ENCODE measurements at regions not wholly inside any gene's neighbourhood (a gene's known extent, or its start where the extent isn't known, plus 50 kb on each side); places are given as distances from the start of the nearest gene placed in this dataset.

DNA sequence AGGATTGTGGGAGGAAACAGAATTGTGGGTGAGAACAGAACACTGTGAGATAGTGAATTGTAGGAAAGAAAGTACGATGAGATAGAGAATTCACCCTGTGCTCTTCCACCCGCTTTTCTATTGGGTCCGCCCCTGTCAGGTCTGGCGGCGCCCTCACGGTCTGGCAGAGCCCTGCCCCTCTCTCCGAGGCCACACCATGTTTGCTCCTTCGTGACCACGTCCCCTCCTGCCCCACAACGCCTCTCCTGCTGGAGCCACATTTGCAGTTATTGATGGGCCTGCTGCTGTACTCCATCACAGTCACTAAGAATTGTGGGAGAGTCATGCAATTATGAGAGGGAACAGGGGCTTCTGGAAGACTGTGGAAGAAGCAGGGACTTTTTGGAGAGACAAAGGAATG, 473.1 kb downstream of the KLF12 start:
- Mint-ChIP-seq H3K9me3 (peaks cover 6% of the 10 kb centered on the region), H3K36me3 (no peaks in the 10 kb centered on the region), H3K4me1 (ENCODE audit: unreplicated experiment) (peaks cover 17% of the 10 kb centered on the region), H3K27me3 (no peaks in the 10 kb centered on the region), H3K27ac (no peak overlapping the region), H3K4me3 (no peak overlapping the region)
- TF ChIP-seq, protein P1, sequence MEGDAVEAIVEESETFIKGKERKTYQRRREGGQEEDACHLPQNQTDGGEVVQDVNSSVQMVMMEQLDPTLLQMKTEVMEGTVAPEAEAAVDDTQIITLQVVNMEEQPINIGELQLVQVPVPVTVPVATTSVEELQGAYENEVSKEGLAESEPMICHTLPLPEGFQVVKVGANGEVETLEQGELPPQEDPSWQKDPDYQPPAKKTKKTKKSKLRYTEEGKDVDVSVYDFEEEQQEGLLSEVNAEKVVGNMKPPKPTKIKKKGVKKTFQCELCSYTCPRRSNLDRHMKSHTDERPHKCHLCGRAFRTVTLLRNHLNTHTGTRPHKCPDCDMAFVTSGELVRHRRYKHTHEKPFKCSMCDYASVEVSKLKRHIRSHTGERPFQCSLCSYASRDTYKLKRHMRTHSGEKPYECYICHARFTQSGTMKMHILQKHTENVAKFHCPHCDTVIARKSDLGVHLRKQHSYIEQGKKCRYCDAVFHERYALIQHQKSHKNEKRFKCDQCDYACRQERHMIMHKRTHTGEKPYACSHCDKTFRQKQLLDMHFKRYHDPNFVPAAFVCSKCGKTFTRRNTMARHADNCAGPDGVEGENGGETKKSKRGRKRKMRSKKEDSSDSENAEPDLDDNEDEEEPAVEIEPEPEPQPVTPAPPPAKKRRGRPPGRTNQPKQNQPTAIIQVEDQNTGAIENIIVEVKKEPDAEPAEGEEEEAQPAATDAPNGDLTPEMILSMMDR (conservative IDR thresholded peaks at IDR 0.05), result no peak
- no peak for DNase-seq (ENCODE audit: extremely low spot score, unreplicated experiment)

DNA sequence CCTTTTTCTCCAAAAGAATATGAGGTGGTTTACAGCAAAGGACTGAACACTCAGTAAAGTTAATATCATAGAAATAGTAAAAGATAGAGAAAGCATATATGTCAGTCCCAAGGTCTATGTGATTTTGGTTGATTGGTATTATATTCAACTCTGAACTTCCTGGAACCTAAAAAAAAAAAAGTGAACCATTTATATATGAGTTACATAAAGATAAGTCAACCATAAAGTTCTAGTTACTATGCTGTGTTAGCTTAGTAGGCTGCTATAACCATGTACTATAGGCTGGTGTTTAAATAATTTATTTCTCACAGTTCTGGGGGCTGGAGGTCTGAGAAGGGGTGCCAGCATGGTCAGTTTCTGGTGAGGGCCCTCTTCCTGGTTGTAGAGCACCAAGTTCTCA, 475.6 kb downstream of the KLF12 start:
- TF ChIP-seq, protein P1 (conservative IDR thresholded peaks at IDR 0.05), result no peak
- no peak overlapping the region for H3K27ac Mint-ChIP-seq
- H3K9me3 Mint-ChIP-seq, result peaks cover 6% of the 10 kb centered on the region
- peaks cover 7% of the 10 kb centered on the region for H3K4me1 Mint-ChIP-seq (ENCODE audit: unreplicated experiment)
- H3K27me3 Mint-ChIP-seq, result no peaks in the 10 kb centered on the region
- no peak for DNase-seq (ENCODE audit: extremely low spot score, unreplicated experiment)
- H3K4me3 Mint-ChIP-seq, result no peak overlapping the region
- H3K36me3 Mint-ChIP-seq, result no peaks in the 10 kb centered on the region

DNA sequence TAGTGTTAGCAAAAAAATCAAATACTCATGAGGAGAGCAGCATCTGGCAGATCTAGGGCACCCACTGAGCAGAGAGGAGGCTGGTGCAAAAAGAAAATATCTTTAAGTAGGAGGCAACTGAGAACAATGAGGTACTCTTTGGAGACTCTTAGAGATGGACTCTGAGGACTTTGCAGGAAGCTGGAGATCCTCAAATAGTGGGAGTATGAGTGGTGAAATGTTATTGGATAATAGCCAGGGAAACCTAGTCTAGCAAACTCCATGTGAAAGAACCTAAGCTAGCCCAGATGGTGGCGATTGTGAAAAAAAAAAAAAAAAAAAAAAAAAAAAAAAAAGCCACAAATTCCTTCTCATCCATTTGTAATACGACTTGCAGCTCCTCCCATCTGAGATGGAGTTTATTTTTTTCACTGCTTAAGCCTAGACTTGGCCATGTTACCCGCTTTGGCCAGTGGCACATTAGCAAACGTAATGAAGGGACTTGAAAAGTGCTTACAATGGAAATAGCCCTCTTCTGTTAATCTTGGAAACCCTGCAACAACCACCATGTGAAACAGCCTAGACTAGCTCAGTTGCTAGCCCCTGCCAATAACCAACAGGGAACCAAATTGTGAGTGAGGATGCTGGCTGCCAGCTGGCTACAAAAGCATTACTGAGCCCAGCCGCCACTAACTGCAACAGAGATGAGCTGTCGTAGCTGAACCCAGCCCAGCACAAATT, 476.2 kb downstream of the KLF12 start:
- H3K27me3 Mint-ChIP-seq, result no peaks in the 10 kb centered on the region
- peaks cover 7% of the 10 kb centered on the region for H3K4me1 Mint-ChIP-seq (ENCODE audit: unreplicated experiment)
- no peak for DNase-seq (ENCODE audit: extremely low spot score, unreplicated experiment)
- H3K4me3 Mint-ChIP-seq, result no peak overlapping the region
- TF ChIP-seq, protein P1 (conservative IDR thresholded peaks at IDR 0.05), result no peak
- H3K9me3 Mint-ChIP-seq, result peaks cover 6% of the 10 kb centered on the region
- H3K36me3 Mint-ChIP-seq, result no peaks in the 10 kb centered on the region
- no peak overlapping the region for H3K27ac Mint-ChIP-seq

DNA sequence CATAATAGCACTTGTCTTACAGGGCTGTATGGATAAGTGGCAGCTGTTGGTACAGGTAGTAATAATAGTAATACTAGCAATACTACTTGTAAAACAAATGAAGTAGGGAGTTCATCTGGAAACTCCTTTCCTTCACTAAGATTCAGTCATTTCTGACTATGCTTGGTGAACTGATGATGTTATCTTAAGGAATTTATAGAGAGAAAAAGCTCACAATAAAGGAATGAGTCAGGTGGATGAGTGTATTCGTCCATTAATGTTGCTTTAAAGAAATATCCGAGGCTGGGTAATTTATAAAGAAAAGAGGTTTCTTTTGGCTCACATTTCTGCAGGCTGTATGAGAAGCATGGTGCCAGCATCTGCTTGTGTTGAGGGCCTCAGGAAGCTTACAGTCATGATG, 477.3 kb downstream of the KLF12 start:
- TF ChIP-seq, protein P1 (conservative IDR thresholded peaks at IDR 0.05), result no peak
- no peaks in the 10 kb centered on the region for H3K36me3 Mint-ChIP-seq
- no peak overlapping the region for H3K27ac Mint-ChIP-seq
- no peaks in the 10 kb centered on the region for H3K27me3 Mint-ChIP-seq
- peaks cover 6% of the 10 kb centered on the region for H3K9me3 Mint-ChIP-seq
- no peak for DNase-seq (ENCODE audit: extremely low spot score, unreplicated experiment)
- no peak overlapping the region for H3K4me3 Mint-ChIP-seq
- peaks cover 7% of the 10 kb centered on the region for H3K4me1 Mint-ChIP-seq (ENCODE audit: unreplicated experiment)

DNA sequence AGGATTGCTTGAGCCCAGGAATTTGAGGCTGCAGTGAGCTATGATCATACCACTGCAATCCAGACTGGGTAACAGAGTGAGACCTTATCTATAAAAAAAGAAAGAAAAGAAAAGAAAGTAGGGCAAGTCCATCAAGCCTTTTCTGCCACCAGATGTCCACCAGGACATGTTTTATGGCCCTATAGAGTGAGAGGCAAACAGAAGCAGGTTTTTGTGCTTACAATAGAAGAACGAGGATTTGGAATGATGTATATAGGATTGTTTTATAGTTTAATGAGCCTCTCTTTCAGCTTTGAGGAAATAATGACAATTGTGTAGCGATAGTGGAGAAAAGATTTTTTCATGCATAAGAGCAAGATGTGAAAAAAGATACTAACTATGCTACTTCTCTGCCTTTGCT, 480.5 kb downstream of the KLF12 start:
- peaks cover 7% of the 10 kb centered on the region for H3K4me1 Mint-ChIP-seq (ENCODE audit: unreplicated experiment)
- no peak overlapping the region for H3K27ac Mint-ChIP-seq
- H3K9me3 Mint-ChIP-seq, result no peaks in the 10 kb centered on the region
- H3K36me3 Mint-ChIP-seq, result no peaks in the 10 kb centered on the region
- TF ChIP-seq, protein P1 (conservative IDR thresholded peaks at IDR 0.05), result no peak
- H3K27me3 Mint-ChIP-seq, result no peaks in the 10 kb centered on the region
- H3K4me3 Mint-ChIP-seq, result no peak overlapping the region
- DNase-seq (ENCODE audit: extremely low spot score, unreplicated experiment), result no peak

Data from type B pancreatic cell (in vitro differentiated cells).